NCI-H524 (cell line): ENCODE measurements at regions not wholly inside any gene's neighbourhood (a gene's known extent, or its start where the extent isn't known, plus 50 kb on each side); places are given as distances from the start of the nearest gene placed in this dataset.

ENCODE experiments used
- DNase-seq, 2 experiments: peaks; one replicate each; lab custom pipeline; 2025; lab: John Stamatoyannopoulos, UW

GRCh38 chr7:21089653-21090052 lies 303.0 kb upstream of the SP8 start:
- DNase-seq = no peak

- DNase-seq = no peak
These were observed 306.3 kb upstream of the SP8 start for GRCh38 chr7:21092766-21093702.

- no peak for DNase-seq
These were observed 307.9 kb upstream of the SP8 start for GRCh38 chr7:21094589-21094988.

GRCh38 chr7:21099432-21099831 lies 312.7 kb upstream of the SP8 start:
- no peak for DNase-seq

GRCh38 chr7:21099955-21100354 lies 313.3 kb upstream of the SP8 start:
- no peak for DNase-seq

- DNase-seq = no peak
These were observed 314.9 kb upstream of the SP8 start for GRCh38 chr7:21101541-21101940.

- DNase-seq = no peak
These were observed 316.9 kb upstream of the SP8 start for GRCh38 chr7:21103426-21104123.

GRCh38 chr7:21104124-21104500 lies 317.4 kb upstream of the SP8 start:
- no peak for DNase-seq

GRCh38 chr7:21106296-21106732 lies 319.6 kb upstream of the SP8 start:
- no peak for DNase-seq

- DNase-seq = no peak
These were observed 320.4 kb upstream of the SP8 start for GRCh38 chr7:21107101-21107500.

GRCh38 chr7:21108182-21108581 lies 319.7 kb upstream of the SP4 start:
- DNase-seq = peak in 1 of 2 experiments; percentile 21

GRCh38 chr7:21113609-21114415 lies 314.1 kb upstream of the SP4 start:
- DNase-seq = no peak

GRCh38 chr7:21123586-21123985 lies 304.3 kb upstream of the SP4 start:
- no peak for DNase-seq

- no peak for DNase-seq
These were observed 302.6 kb upstream of the SP4 start for GRCh38 chr7:21125297-21125696.

- no peak for DNase-seq
These were observed 299.6 kb upstream of the SP4 start for GRCh38 chr7:21128062-21128817.

GRCh38 chr7:21131897-21132296 lies 296.0 kb upstream of the SP4 start:
- DNase-seq = no peak

- DNase-seq = peak in 1 of 2 experiments; percentile 1
These were observed 293.3 kb upstream of the SP4 start for GRCh38 chr7:21134631-21135030.

- no peak for DNase-seq
These were observed 292.4 kb upstream of the SP4 start for GRCh38 chr7:21135437-21135836.

- DNase-seq = no peak
These were observed 290.2 kb upstream of the SP4 start for GRCh38 chr7:21137640-21138039.

- no peak for DNase-seq
These were observed 287.3 kb upstream of the SP4 start for GRCh38 chr7:21140622-21141021.

- peak in 1 of 2 experiments; percentile 43 for DNase-seq
These were observed 286.4 kb upstream of the SP4 start for GRCh38 chr7:21141476-21141875.

- DNase-seq = no peak
These were observed 285.8 kb upstream of the SP4 start for GRCh38 chr7:21142081-21142480.
